Fibroblast of villous mesenchyme (primary cell): ENCODE measurements at regions not wholly inside any gene's neighbourhood (a gene's known extent, or its start where the extent isn't known, plus 50 kb on each side); places are given as distances from the start of the nearest gene placed in this dataset.

Experiments
- DNase-seq: peaks from one replicate; pipeline ENCODE4 v3.0.0-alpha.2; 2010; ENCODE audit warnings: low read depth
- H3K4me3 ChIP-seq: 2 replicates; pipeline ENCODE4 v1.5.1; 2011; ENCODE audit warnings: low read depth, mild to moderate bottlenecking, low read length
- CTCF ChIP-seq: IDR thresholded peaks from 2 replicates; pipeline ENCODE4 v1.5.1; 2012; ENCODE audit warnings: low read depth, mild to moderate bottlenecking, low read length; ENCODE audit not compliant: insufficient read depth

DNA sequence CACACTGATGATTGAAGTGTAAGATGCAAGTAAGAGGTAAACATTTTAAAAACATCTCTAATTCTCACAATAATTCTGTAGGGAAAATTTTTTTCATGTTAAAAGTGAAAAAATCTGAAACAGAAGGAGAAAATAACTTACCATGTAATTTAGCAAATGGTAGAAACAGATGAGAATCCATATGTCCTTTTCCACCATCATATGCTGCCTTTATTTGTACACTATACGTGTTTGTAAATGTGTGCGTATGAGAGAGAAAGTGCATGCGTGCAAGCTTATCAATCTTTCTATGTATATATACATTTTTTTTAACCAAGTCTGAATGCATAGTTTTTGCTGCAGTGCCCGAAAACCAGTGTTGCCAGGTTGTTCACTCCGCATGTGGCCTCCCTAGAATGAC, 186.7 kb downstream of the IZUMO3 start:
- no peak for TF ChIP-seq CTCF
- DNase-seq: no peak
- H3K4me3 ChIP-seq: no peak overlapping the region

- no peak for DNase-seq
- TF ChIP-seq CTCF: no peak
- no peak overlapping the region for H3K4me3 ChIP-seq
Observed at GRCh38 chr9:24351973-24352372, 193.7 kb downstream of the IZUMO3 start.

DNA sequence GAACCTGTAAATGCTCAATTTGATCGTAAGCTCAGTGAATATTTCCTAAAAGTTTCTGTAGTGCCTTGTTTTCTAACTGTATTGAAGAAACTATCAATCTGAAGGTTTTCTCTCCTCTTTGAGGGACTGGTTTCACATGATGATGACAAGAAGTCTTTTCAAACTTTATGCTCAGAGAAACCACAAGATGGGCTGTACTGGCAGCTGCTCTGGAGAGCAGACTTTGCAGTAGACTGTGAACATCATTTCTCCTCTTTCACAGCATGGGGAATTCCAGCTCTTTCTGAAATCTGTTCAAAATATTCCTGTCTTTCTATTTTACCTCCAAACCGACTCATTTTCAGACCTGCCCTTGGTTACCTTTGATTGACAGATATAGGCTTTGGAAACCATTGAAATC, 194.4 kb downstream of the IZUMO3 start:
- TF ChIP-seq CTCF: no peak
- no peak for DNase-seq
- no peak overlapping the region for H3K4me3 ChIP-seq

DNA sequence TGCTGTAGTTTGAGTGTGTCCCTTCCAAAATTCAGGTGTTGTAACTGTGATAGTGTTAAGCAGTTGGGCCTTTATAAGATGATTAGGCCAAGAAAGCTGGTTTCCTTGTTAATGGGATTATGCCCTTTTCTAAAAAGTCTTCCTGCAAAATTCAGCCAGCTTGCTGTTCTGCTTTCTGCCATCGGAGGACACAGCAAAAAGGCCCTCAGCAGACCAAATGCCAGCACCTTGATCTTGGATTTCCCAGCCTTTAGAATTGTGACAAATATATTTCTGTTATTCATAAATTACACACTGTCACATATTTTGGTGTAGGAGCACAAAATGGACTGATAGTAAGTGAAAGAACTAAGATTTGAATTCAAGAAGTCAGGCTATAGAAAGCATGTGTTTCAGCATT, 203.2 kb downstream of the IZUMO3 start:
- TF ChIP-seq CTCF: no peak
- DNase-seq: no peak
- H3K4me3 ChIP-seq: no peak overlapping the region

- DNase-seq: no peak
- TF ChIP-seq CTCF: no peak
- no peak overlapping the region for H3K4me3 ChIP-seq
Observed at GRCh38 chr9:24333629-24334028, 212.1 kb downstream of the IZUMO3 start.

DNA sequence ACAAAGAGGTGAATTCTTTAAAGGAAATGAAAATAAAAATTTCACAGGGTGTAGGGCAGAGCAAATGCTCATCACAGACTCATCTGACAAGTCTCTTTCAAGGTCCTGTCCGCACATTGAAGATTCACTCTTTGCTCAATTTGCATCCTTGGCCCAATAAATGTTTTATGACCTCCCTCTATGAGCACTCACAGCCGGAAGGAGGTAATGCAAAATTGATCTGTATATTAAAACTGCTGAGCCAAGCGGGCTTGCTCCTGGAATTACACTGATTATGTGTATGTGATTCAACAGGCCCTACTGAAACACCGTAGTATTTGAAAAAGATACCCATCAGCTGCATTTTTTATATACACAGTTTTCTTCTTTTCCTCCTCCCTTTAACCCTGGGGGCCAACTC, 246.8 kb downstream of the IZUMO3 start:
- DNase-seq: no peak
- no peak for TF ChIP-seq CTCF

GRCh38 chr9:24297931-24298330, 247.8 kb downstream of the IZUMO3 start:
- no peak for TF ChIP-seq CTCF
- DNase-seq: no peak
- H3K4me3 ChIP-seq: no peak overlapping the region

More for the DNA sequence above, 246.8 kb downstream of the IZUMO3 start:
- H3K4me3 ChIP-seq: no peak overlapping the region
